Glutamatergic neuron (in vitro differentiated cells): ENCODE measurements at regions not wholly inside any gene's neighbourhood (a gene's known extent, or its start where the extent isn't known, plus 50 kb on each side); places are given as distances from the start of the nearest gene placed in this dataset.

ENCODE experiments used
- DNase-seq: peaks from one replicate; pipeline ENCODE4 v3.0.0; 2022
- H3K27ac Mint-ChIP-seq: one replicate; pipeline ENCODE4 v1.8.0; 2020; ENCODE audit warnings: mild to moderate bottlenecking, mixed read lengths, inconsistent platforms; ENCODE audit not compliant: unreplicated experiment
- H3K27me3 Mint-ChIP-seq: one replicate; pipeline ENCODE4 v1.8.0; 2020; ENCODE audit warnings: mild to moderate bottlenecking, moderate library complexity, mixed read lengths, inconsistent platforms; ENCODE audit not compliant: unreplicated experiment
- H3K36me3 Mint-ChIP-seq: one replicate; pipeline ENCODE4 v1.8.0; 2020; ENCODE audit warnings: mild to moderate bottlenecking, mixed read lengths, inconsistent platforms; ENCODE audit not compliant: unreplicated experiment
- H3K4me1 Mint-ChIP-seq: one replicate; pipeline ENCODE4 v1.8.0; 2020; ENCODE audit warnings: mild to moderate bottlenecking, low read depth, mixed read lengths, inconsistent platforms; ENCODE audit not compliant: unreplicated experiment
- H3K4me3 Mint-ChIP-seq: one replicate; pipeline ENCODE4 v1.8.0; 2020; ENCODE audit warnings: mild to moderate bottlenecking, mixed read lengths, inconsistent platforms; ENCODE audit not compliant: unreplicated experiment
- H3K9me3 Mint-ChIP-seq: one replicate; pipeline ENCODE4 v1.8.0; 2020; ENCODE audit warnings: mild to moderate bottlenecking, moderate library complexity, mixed read lengths, inconsistent platforms; ENCODE audit not compliant: unreplicated experiment
- CTCF ChIP-seq: fragments of 200-600 bp; sonication (generic); IDR thresholded peaks from one replicate; pipeline ENCODE4 v1.5.0; 2021; ENCODE audit not compliant: partially characterized antibody, unreplicated experiment

GRCh38 chr5:86879086-86879485 is 261.3 kb downstream of the COX7C start:
- H3K4me1 Mint-ChIP-seq: peaks cover 18% of the 10 kb centered on the region
- no peaks in the 10 kb centered on the region for H3K36me3 Mint-ChIP-seq
- no peak for DNase-seq
- TF ChIP-seq CTCF: no peak
- peak overlapping the region; percentile 5 for H3K4me3 Mint-ChIP-seq
- H3K9me3 Mint-ChIP-seq: no peaks in the 10 kb centered on the region
- no peaks in the 10 kb centered on the region for H3K27me3 Mint-ChIP-seq
- peak overlapping the region; percentile 52 for H3K27ac Mint-ChIP-seq

GRCh38 chr5:86880344-86880743 is 262.6 kb downstream of the COX7C start:
- no peak for DNase-seq
- TF ChIP-seq CTCF: no peak
- Mint-ChIP-seq H3K27ac (no peak overlapping the region), H3K4me3 (no peak overlapping the region), H3K4me1 (peaks cover 22% of the 10 kb centered on the region), H3K9me3 (no peaks in the 10 kb centered on the region), H3K36me3 (no peaks in the 10 kb centered on the region), H3K27me3 (no peaks in the 10 kb centered on the region)

GRCh38 chr5:86880785-86881492 is 263.2 kb downstream of the COX7C start:
- no peaks in the 10 kb centered on the region for H3K9me3 Mint-ChIP-seq
- no peaks in the 10 kb centered on the region for H3K27me3 Mint-ChIP-seq
- DNase-seq: peak; percentile 26
- peak; percentile 67 for TF ChIP-seq CTCF
- no peak overlapping the region for H3K27ac Mint-ChIP-seq
- H3K4me1 Mint-ChIP-seq: peaks cover 24% of the 10 kb centered on the region
- no peak overlapping the region for H3K4me3 Mint-ChIP-seq
- no peaks in the 10 kb centered on the region for H3K36me3 Mint-ChIP-seq

- no peak for DNase-seq
- TF ChIP-seq CTCF: no peak
- Mint-ChIP-seq H3K27me3 (no peaks in the 10 kb centered on the region), H3K36me3 (no peaks in the 10 kb centered on the region), H3K9me3 (no peaks in the 10 kb centered on the region), H3K27ac (no peak overlapping the region), H3K4me3 (no peak overlapping the region), H3K4me1 (peaks cover 24% of the 10 kb centered on the region)
These were observed 263.9 kb downstream of the COX7C start for GRCh38 chr5:86881493-86882090.

GRCh38 chr5:86884608-86885007 is 266.9 kb downstream of the COX7C start:
- no peaks in the 10 kb centered on the region for H3K27me3 Mint-ChIP-seq
- H3K9me3 Mint-ChIP-seq: no peaks in the 10 kb centered on the region
- H3K4me1 Mint-ChIP-seq: peaks cover 12% of the 10 kb centered on the region
- DNase-seq: no peak
- no peak overlapping the region for H3K4me3 Mint-ChIP-seq
- no peak overlapping the region for H3K27ac Mint-ChIP-seq
- H3K36me3 Mint-ChIP-seq: no peaks in the 10 kb centered on the region
- no peak for TF ChIP-seq CTCF
